OCI-LY7 (cell line): ENCODE measurements at regions not wholly inside any gene's neighbourhood (a gene's known extent, or its start where the extent isn't known, plus 50 kb on each side); places are given as distances from the start of the nearest gene placed in this dataset.

Experiments used
- BruUV-seq: library from RNA; stranded (reverse); fragments of 400-500 nt; replicated peaks from 2 replicates; lab custom pipeline; 2021; lab: Mats Ljungman, UMichigan
- CTCF ChIA-PET: fragments of 300-600 bp; sonication (Branson Sonifier 250); formaldehyde crosslinking; loops from one replicate; lab custom pipeline; 2022; ENCODE audit warnings: antibody characterized with exemption; ENCODE audit not compliant: unreplicated experiment; lab: Charles Lee
- POLR2A ChIA-PET: fragments of 300-600 bp; sonication (Branson Sonifier 250); formaldehyde crosslinking; loops from one replicate; lab custom pipeline; 2022; ENCODE audit warnings: antibody characterized with exemption; lab: Charles Lee
- DNase-seq: peaks from one replicate; pipeline ENCODE4 v3.0.0-alpha.2; 2015; ENCODE audit warnings: low spot score
- H2AFZ ChIP-seq: fragments of 200-600 bp; sonication (generic), shearing (Covaris generic); 2 replicates; pipeline ENCODE4 v1.6.1; 2014; ENCODE audit warnings: mild to moderate bottlenecking, antibody characterized with exemption, low read length, moderate library complexity
- H3K27ac ChIP-seq: fragments of 200-600 bp; sonication (generic); 2 replicates; pipeline ENCODE4 v1.5.1; 2014; ENCODE audit warnings: mixed run types, low read depth, mild to moderate bottlenecking, moderate library complexity, low read length, inconsistent platforms; ENCODE audit not compliant: poor library complexity, severe bottlenecking
- H3K36me3 ChIP-seq: fragments of 200-600 bp; sonication (generic); 2 replicates; pipeline ENCODE4 v1.6.1; 2014; ENCODE audit warnings: mild to moderate bottlenecking, antibody characterized with exemption, low read length, moderate library complexity, mixed read lengths; ENCODE audit not compliant: insufficient read depth
- H3K4me1 ChIP-seq: fragments of 200-600 bp; sonication (generic); 2 replicates; pipeline ENCODE4 v1.5.1; 2014; ENCODE audit warnings: mild to moderate bottlenecking, low read length; ENCODE audit not compliant: insufficient read depth, poor library complexity, severe bottlenecking
- H3K4me2 ChIP-seq: fragments of 200-600 bp; sonication (generic); 2 replicates; pipeline ENCODE4 v1.6.1; 2014; ENCODE audit warnings: mild to moderate bottlenecking, low read length
- H3K4me3 ChIP-seq: fragments of 200-600 bp; sonication (generic); 2 replicates; pipeline ENCODE4 v1.5.1; 2014; ENCODE audit warnings: mild to moderate bottlenecking, low read depth, low read length; ENCODE audit not compliant: poor library complexity, severe bottlenecking
- H3K79me2 ChIP-seq: fragments of 200-600 bp; sonication (generic); 2 replicates; pipeline ENCODE4 v1.6.1; 2016; ENCODE audit warnings: low read depth, mild to moderate bottlenecking, low read length, moderate library complexity, mixed read lengths; ENCODE audit not compliant: insufficient read depth
- H3K9me2 ChIP-seq: fragments of 200-600 bp; sonication (generic); 2 replicates; pipeline ENCODE4 v1.6.1; 2016; ENCODE audit warnings: mild to moderate bottlenecking, low read length, mixed read lengths; ENCODE audit not compliant: insufficient read depth
- H3K9me3 ChIP-seq: fragments of 200-600 bp; sonication (generic); 2 replicates; pipeline ENCODE4 v1.6.1; 2014; ENCODE audit warnings: mild to moderate bottlenecking, mixed run types, low read length, mixed read lengths
- H4K20me1 ChIP-seq: fragments of 200-600 bp; sonication (generic); 2 replicates; pipeline ENCODE4 v1.6.1; 2014; ENCODE audit warnings: mild to moderate bottlenecking, antibody characterized with exemption, low read length, moderate library complexity, mixed read lengths; ENCODE audit not compliant: insufficient read depth
- EZH2phosphoT487 ChIP-seq: fragments of 200-600 bp; sonication (generic); IDR thresholded peaks from 2 replicates; pipeline ENCODE4 v1.6.1; 2018; ENCODE audit warnings: low read depth, borderline replicate concordance, mild to moderate bottlenecking, mixed run types, antibody characterized with exemption, low read length, moderate library complexity, mixed read lengths
- intact Hi-C: fragments of 100-400 bp; cut with micrococcal nuclease; formaldehyde crosslinking; loops from one replicate; pipeline ENCODE4 v1.10.0; 2022; ENCODE audit not compliant: unreplicated experiment
- TF ChIP-seq, protein P1 (sequence below): fragments of 200-600 bp; sonication (generic); conservative IDR thresholded peaks from 2 replicates; pipeline ENCODE4 v1.5.1; 2014; ENCODE audit warnings: mild to moderate bottlenecking, antibody characterized with exemption, low read length, moderate library complexity, mixed read lengths

DNA sequence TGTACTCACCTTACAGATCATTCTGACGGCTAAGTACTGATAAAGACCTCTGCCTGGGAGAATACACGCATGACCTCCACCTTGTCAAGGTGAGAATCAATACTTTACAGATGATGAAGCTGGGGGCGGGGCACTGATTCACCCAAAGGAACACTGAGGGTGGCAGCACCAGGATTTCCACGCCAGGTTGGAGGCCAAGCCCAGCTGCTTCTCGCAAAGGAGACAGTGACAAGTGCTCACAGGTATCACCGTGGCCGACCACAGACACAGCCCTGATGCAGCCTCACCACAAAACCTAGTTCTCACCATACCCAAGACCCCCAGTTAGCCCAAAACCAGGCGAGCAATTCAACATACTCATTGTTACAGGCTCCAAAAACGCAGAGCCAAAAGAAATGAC is 434.2 kb downstream of the SOX9 start:
- Histone ChIP-seq H4K20me1 (no peaks in the 10 kb centered on the region), H3K36me3 (no peaks in the 10 kb centered on the region), H3K4me1 (no peaks in the 10 kb centered on the region), H3K9me3 (no peaks in the 10 kb centered on the region), H3K4me3 (no peak overlapping the region), H3K9me2 (no peaks in the 10 kb centered on the region), H3K79me2 (no peaks in the 10 kb centered on the region), H3K4me2 (no peak overlapping the region), H2AFZ (no peak overlapping the region), H3K27ac (no peak overlapping the region)
- no TSS peak for BruUV-seq
- ChIA-PET CTCF (no interaction called here), POLR2A (no interaction called here)
- intact Hi-C loops, result loop anchor here (10.0 kb wide), 1 partner anchor 600 kb away; no protein-coding TSS in a partner anchor
- TF ChIP-seq EZH2phosphoT487, result no peak
- TF ChIP-seq, protein P1, sequence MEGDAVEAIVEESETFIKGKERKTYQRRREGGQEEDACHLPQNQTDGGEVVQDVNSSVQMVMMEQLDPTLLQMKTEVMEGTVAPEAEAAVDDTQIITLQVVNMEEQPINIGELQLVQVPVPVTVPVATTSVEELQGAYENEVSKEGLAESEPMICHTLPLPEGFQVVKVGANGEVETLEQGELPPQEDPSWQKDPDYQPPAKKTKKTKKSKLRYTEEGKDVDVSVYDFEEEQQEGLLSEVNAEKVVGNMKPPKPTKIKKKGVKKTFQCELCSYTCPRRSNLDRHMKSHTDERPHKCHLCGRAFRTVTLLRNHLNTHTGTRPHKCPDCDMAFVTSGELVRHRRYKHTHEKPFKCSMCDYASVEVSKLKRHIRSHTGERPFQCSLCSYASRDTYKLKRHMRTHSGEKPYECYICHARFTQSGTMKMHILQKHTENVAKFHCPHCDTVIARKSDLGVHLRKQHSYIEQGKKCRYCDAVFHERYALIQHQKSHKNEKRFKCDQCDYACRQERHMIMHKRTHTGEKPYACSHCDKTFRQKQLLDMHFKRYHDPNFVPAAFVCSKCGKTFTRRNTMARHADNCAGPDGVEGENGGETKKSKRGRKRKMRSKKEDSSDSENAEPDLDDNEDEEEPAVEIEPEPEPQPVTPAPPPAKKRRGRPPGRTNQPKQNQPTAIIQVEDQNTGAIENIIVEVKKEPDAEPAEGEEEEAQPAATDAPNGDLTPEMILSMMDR, result no peak
- no peak for DNase-seq

DNA sequence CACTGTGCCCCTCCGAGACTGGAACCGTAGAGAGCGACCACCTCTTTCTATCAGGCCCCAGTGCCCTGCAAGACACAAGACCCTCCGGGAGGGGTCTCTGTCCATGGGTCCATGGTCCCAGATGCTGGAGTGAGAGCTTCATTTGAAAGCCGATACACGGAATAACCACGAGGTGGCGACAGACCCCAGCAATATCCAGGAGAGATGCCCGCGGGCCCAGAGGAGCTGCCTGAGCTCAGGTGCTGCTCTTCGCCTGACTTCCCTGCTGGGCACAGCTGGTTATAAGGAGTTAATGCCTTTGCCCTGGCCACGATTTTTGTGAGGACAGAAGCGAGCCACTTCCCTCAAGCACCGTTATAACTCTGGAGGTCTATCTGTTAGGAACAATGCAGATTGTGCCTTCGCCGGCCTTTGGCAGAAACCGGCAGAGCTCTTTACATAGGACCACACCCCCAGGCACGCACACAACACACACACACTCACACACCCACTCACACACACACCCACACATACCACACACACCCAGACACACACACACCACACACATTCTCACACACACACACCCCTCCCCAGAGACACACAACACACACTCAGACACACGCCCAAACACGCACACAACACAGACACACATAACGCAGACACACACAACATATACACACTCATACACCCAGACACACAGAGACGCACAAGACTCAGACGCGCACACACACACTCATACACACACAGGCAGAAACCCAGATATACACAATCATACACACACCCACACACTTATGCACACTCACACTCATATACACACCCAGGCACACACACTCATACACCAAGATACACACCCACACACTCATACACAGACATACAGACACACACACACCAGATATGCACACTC is 436.4 kb downstream of the SOX9 start:
- Histone ChIP-seq H3K9me3 (no peaks in the 10 kb centered on the region), H2AFZ (no peak overlapping the region), H3K79me2 (no peaks in the 10 kb centered on the region), H3K4me2 (no peak overlapping the region), H3K9me2 (no peaks in the 10 kb centered on the region), H3K4me3 (no peak overlapping the region), H3K4me1 (no peaks in the 10 kb centered on the region), H4K20me1 (no peaks in the 10 kb centered on the region), H3K27ac (no peak overlapping the region), H3K36me3 (no peaks in the 10 kb centered on the region)
- intact Hi-C loops, result loop anchor here (10.0 kb wide), 1 partner anchor 598 kb away; no protein-coding TSS in a partner anchor
- ChIA-PET POLR2A (interaction anchor here (0.6 kb wide), 3 partner anchors 71 to 343 kb away, joined by 3 to 8 read pairs (median 5); no protein-coding TSS in a partner anchor), CTCF (interaction anchor here (0.6 to 1.1 kb wide), 5 partner anchors 17 to 813 kb away, joined by 3 to 8 read pairs (median 3); no protein-coding TSS in a partner anchor)
- BruUV-seq, result no TSS peak
- TF ChIP-seq EZH2phosphoT487, result no peak
- TF ChIP-seq, protein P1, result peak; percentile 97
- peak; percentile 74 for DNase-seq
